Thyroid gland (tissue), 4 donors: ENCODE measurements at regions not wholly inside any gene's neighbourhood (a gene's known extent, or its start where the extent isn't known, plus 50 kb on each side); places are given as distances from the start of the nearest gene placed in this dataset.

Experiments
- CTCF ChIP-seq, 6 experiments: fragments of 200-600 bp in 3 of 6; fragments of 450-650 bp in 3 of 6; sonication (generic) in 3 of 6; IDR thresholded peaks; one replicate each; pipeline ENCODE4 v1.5.1; 2016 to 2019; ENCODE audit warnings: antibody characterized with exemption in 6 of 6, mild to moderate bottlenecking in 2 of 6, inconsistent platforms in 1 of 6, moderate library complexity in 1 of 6
- POLR2A ChIP-seq, 2 donors: fragments of 450-650 bp; IDR thresholded peaks; one replicate each; pipeline ENCODE4 v1.6.1; 2017; ENCODE audit warnings: antibody characterized with exemption in 2 of 2, mild to moderate bottlenecking in 2 of 2, moderate library complexity in 1 of 2

GRCh38 chr6:14781772-14782525, 463.9 kb upstream of the JARID2 start:
- TF ChIP-seq CTCF (IDR thresholded peaks at IDR 0.05) (no peak), POLR2A (IDR thresholded peaks at IDR 0.05) (no peak)
